Spleen (tissue), 11 donors: ENCODE measurements at regions not wholly inside any gene's neighbourhood (a gene's known extent, or its start where the extent isn't known, plus 50 kb on each side); places are given as distances from the start of the nearest gene placed in this dataset.

Source experiments
- DNase-seq: peaks from one replicate; pipeline ENCODE4 v3.0.0-alpha.2; 2020
- H3K27ac ChIP-seq, 8 donors: fragments of 200-600 bp; sonication (generic) in 7 of 8; 1 replicate in 4 of 8; 2 replicates in 4 of 8; pipeline versions ENCODE4 v1.5.0 to v1.8.0; 2016 to 2021; ENCODE audit warnings: inconsistent platforms in 4 of 8, mild to moderate bottlenecking in 4 of 8, moderate library complexity in 1 of 8
- H3K27me3 ChIP-seq, 7 donors: fragments of 200-600 bp; sonication (generic) in 6 of 7; replicated peaks in 1 of 7; 1 replicate in 4 of 7; 2 replicates in 3 of 7; pipeline versions ENCODE4 v1.5.0 to v1.8.0; 2016 to 2021; ENCODE audit warnings: inconsistent platforms in 3 of 7, mild to moderate bottlenecking in 1 of 7
- H3K36me3 ChIP-seq, 6 donors: fragments of 200-600 bp; sonication (generic) in 5 of 6; 1 replicate in 4 of 6; 2 replicates in 2 of 6; pipeline versions ENCODE4 v1.5.0 to v1.8.0; 2016 to 2021; ENCODE audit warnings: inconsistent platforms in 2 of 6
- H3K4me1 ChIP-seq, 6 donors: fragments of 200-600 bp; sonication (generic) in 5 of 6; 1 replicate in 3 of 6; 2 replicates in 3 of 6; pipeline versions ENCODE4 v1.5.0 to v1.8.0; 2016 to 2021; ENCODE audit warnings: inconsistent platforms in 3 of 6
- H3K4me3 ChIP-seq, 8 donors: fragments of 200-600 bp; sonication (generic) in 7 of 8; 1 replicate in 4 of 8; 2 replicates in 4 of 8; pipeline versions ENCODE4 v1.5.0 to v1.8.0; 2016 to 2021; ENCODE audit warnings: inconsistent platforms in 4 of 8, mild to moderate bottlenecking in 4 of 8, moderate library complexity in 2 of 8
- H3K9me3 ChIP-seq, 8 donors: fragments of 200-600 bp; sonication (generic) in 7 of 8; 1 replicate in 4 of 8; 2 replicates in 4 of 8; pipeline versions ENCODE4 v1.5.0 to v1.8.0; 2016 to 2021; ENCODE audit warnings: inconsistent platforms in 4 of 8
- CTCF ChIP-seq, 11 experiments: fragments of 200-600 bp in 7 of 11; fragments of 450-650 bp in 4 of 11; sonication (generic) in 4 of 11; IDR thresholded peaks in 8 of 11; conservative IDR thresholded peaks in 3 of 11; 1 replicate in 7 of 11; 2 replicates in 4 of 11; pipeline versions ENCODE4 v1.4.0 to v1.8.0; 2016 to 2021; ENCODE audit warnings: antibody characterized with exemption in 11 of 11, inconsistent platforms in 4 of 11, mild to moderate bottlenecking in 1 of 11
- POLR2A ChIP-seq, 3 donors: fragments of 450-650 bp; IDR thresholded peaks; one replicate each; pipeline ENCODE4 v1.5.1; 2017; ENCODE audit warnings: antibody characterized with exemption in 3 of 3, mild to moderate bottlenecking in 1 of 3
- POLR2AphosphoS5 ChIP-seq, 3 donors: sonication (generic); formaldehyde crosslinking; IDR thresholded peaks; one replicate each; pipeline ENCODE4 v1.5.1; 2017; ENCODE audit warnings: antibody characterized with exemption in 3 of 3
- WGBS, 5 donors: extraction: QIAGEN DNeasy Blood & Tissue Kit in 3 of 5; methylation state at CpG; one replicate each; pipeline versions ENCODE4 v1.1.5 to v1.1.7; 2013 to 2018; 5-methylcytosine and 5-hydroxymethylcytosine counted together
- intact Hi-C: fragments of 100-400 bp; cut with DNase I; formaldehyde crosslinking; loops from one replicate; pipeline ENCODE4 v1.15.0; 2023; ENCODE audit warnings: low total_unique reads
- donor health status: healthy with polysubstance abuse.
- donor health status: DM: no; HTN: no; CAD: no; lungs with moderate emphysema.
- donor health status: DM: no; HTN: no; CAD: no.
- donor health status: Bipolar disorder and iron deficiency.
- donor health status: healthy.
- donor health status: DM: no; HTN: no; CAD: no.
- donor health status: DM: yes; HTN: yes; CAD: no.

GRCh38 chr12:85688837-85689236 lies 147.4 kb downstream of the RASSF9 start:
- Histone ChIP-seq H3K9me3 (no peaks in the 10 kb centered on the region), H3K4me3 (no peak overlapping the region), H3K36me3 (no peaks in the 10 kb centered on the region), H3K27ac (no peak overlapping the region), H3K4me1 (no peaks in the 10 kb centered on the region), H3K27me3 (no peaks in the 10 kb centered on the region)
- intact Hi-C loops, result no loop called here
- no peak for TF ChIP-seq POLR2AphosphoS5 (IDR thresholded peaks at IDR 0.05)
- TF ChIP-seq CTCF (IDR thresholded peaks at IDR 0.05 in 8 of 11, conservative IDR thresholded peaks at IDR 0.05 in 3 of 11), result no peak
- TF ChIP-seq POLR2A (IDR thresholded peaks at IDR 0.05), result no peak
- 63 to 78% (median 72%) methylated on average over 1 of the region's 1 CpG for WGBS, 5 donors
- no peak for DNase-seq

GRCh38 chr12:85690146-85690545 lies 146.1 kb downstream of the RASSF9 start:
- no peaks in the 10 kb centered on the region for H3K36me3 ChIP-seq
- no peak overlapping the region for H3K4me3 ChIP-seq
- DNase-seq, result no peak
- no peaks in the 10 kb centered on the region for H3K4me1 ChIP-seq
- TF ChIP-seq CTCF (IDR thresholded peaks at IDR 0.05 in 8 of 11, conservative IDR thresholded peaks at IDR 0.05 in 3 of 11) (no peak), POLR2A (IDR thresholded peaks at IDR 0.05) (no peak), POLR2AphosphoS5 (IDR thresholded peaks at IDR 0.05) (no peak)
- no peaks in the 10 kb centered on the region for H3K27me3 ChIP-seq
- WGBS, 5 donors, result 77 to 88% (median 77%) methylated on average over 3 of the region's 3 CpGs
- H3K27ac ChIP-seq, result no peak overlapping the region
- intact Hi-C loops, result no loop called here
- no peaks in the 10 kb centered on the region for H3K9me3 ChIP-seq

- TF ChIP-seq POLR2A (IDR thresholded peaks at IDR 0.05) (no peak), POLR2AphosphoS5 (IDR thresholded peaks at IDR 0.05) (no peak), CTCF (IDR thresholded peaks at IDR 0.05 in 8 of 11, conservative IDR thresholded peaks at IDR 0.05 in 3 of 11) (no peak)
- intact Hi-C loops, result no loop called here
- Histone ChIP-seq H3K36me3 (no peaks in the 10 kb centered on the region), H3K4me3 (no peak overlapping the region), H3K27ac (no peak overlapping the region), H3K4me1 (no peaks in the 10 kb centered on the region), H3K27me3 (no peaks in the 10 kb centered on the region), H3K9me3 (no peaks in the 10 kb centered on the region)
- WGBS, 5 donors, result 78 to 92% (median 89%) methylated on average over 3 of the region's 3 CpGs
- no peak for DNase-seq
Measured at GRCh38 chr12:85693093-85693665, 143.0 kb downstream of the RASSF9 start.

- H3K36me3 ChIP-seq, result no peaks in the 10 kb centered on the region
- DNase-seq, result no peak
- intact Hi-C loops, result no loop called here
- no peaks in the 10 kb centered on the region for H3K4me1 ChIP-seq
- WGBS, 5 donors, result 55 to 78% (median 59%) methylated on average over 4 of the region's 4 CpGs
- no peak overlapping the region for H3K4me3 ChIP-seq
- TF ChIP-seq CTCF (IDR thresholded peaks at IDR 0.05 in 8 of 11, conservative IDR thresholded peaks at IDR 0.05 in 3 of 11), result no peak
- no peak for TF ChIP-seq POLR2A (IDR thresholded peaks at IDR 0.05)
- no peak for TF ChIP-seq POLR2AphosphoS5 (IDR thresholded peaks at IDR 0.05)
- H3K27me3 ChIP-seq, result no peaks in the 10 kb centered on the region
- H3K27ac ChIP-seq, result no peak overlapping the region
- no peaks in the 10 kb centered on the region for H3K9me3 ChIP-seq
Measured at GRCh38 chr12:85695097-85695715, 141.0 kb downstream of the RASSF9 start.
